Thoracic aorta (tissue), 2 donors: ENCODE measurements at regions not wholly inside any gene's neighbourhood (a gene's known extent, or its start where the extent isn't known, plus 50 kb on each side); places are given as distances from the start of the nearest gene placed in this dataset.

Source experiments
- ATAC-seq: fragments of 150-250 bp; one replicate; pipeline ENCODE4 v1.8.0; 2017; ENCODE audit warnings: low read depth; ENCODE audit not compliant: insufficient number of reproducible peaks, low FRiP score
- DNase-seq: peaks from one replicate; pipeline ENCODE4 v3.0.0-alpha.2; 2020; ENCODE audit warnings: low spot score
- H3K27ac ChIP-seq, 2 donors: fragments of 200-600 bp; sonication (generic); 1 replicate in 1 of 2; 2 replicates in 1 of 2; pipeline ENCODE4 v1.5.1; 2016; ENCODE audit warnings: mild to moderate bottlenecking in 2 of 2, moderate library complexity in 2 of 2
- H3K27me3 ChIP-seq: fragments of 200-600 bp; sonication (generic); replicated peaks from 2 replicates; pipeline ENCODE4 v1.6.0; 2016; ENCODE audit warnings: mild to moderate bottlenecking; ENCODE audit not compliant: insufficient read depth
- H3K36me3 ChIP-seq: fragments of 200-600 bp; sonication (generic); one replicate; pipeline ENCODE4 v1.5.1; 2016
- H3K4me1 ChIP-seq, 2 donors: fragments of 200-600 bp; sonication (generic); 1 replicate in 1 of 2; 2 replicates in 1 of 2; pipeline versions ENCODE4 v1.5.1 to v1.6.0; 2016; ENCODE audit warnings: low read depth in 2 of 2, mild to moderate bottlenecking in 1 of 2; ENCODE audit not compliant: control insufficient read depth in 1 of 2
- H3K4me3 ChIP-seq: fragments of 200-600 bp; sonication (generic); 2 replicates; pipeline ENCODE4 v1.5.1; 2016; ENCODE audit warnings: mild to moderate bottlenecking
- H3K9me3 ChIP-seq: fragments of 200-600 bp; sonication (generic); 2 replicates; pipeline ENCODE4 v1.5.1; 2016
- CTCF ChIP-seq: fragments of 200-600 bp; sonication (generic); IDR thresholded peaks from one replicate; pipeline ENCODE4 v1.5.1; 2019; ENCODE audit warnings: antibody characterized with exemption

GRCh38 chr20:3312940-3313682 is 74.1 kb upstream of the SLC4A11 start:
- no peak for DNase-seq
- Histone ChIP-seq H3K4me3 (no peak overlapping the region), H3K9me3 (no peaks in the 10 kb centered on the region), H3K27me3 (no peaks in the 10 kb centered on the region), H3K27ac (peak overlapping the region; percentile 2 to 42), H3K4me1 (peaks cover 3 to 23% of the 10 kb centered on the region in 2 donors), H3K36me3 (peaks cover 14% of the 10 kb centered on the region)
- TF ChIP-seq CTCF, result no peak
- ATAC-seq, result no peak

GRCh38 chr20:3311623-3312022 is 72.6 kb upstream of the SLC4A11 start:
- Histone ChIP-seq H3K9me3 (no peaks in the 10 kb centered on the region), H3K4me3 (no peak overlapping the region), H3K27me3 (no peaks in the 10 kb centered on the region), H3K4me1 (peaks cover 3 to 23% of the 10 kb centered on the region in 2 donors), H3K27ac (no peak overlapping the region), H3K36me3 (peaks cover 13% of the 10 kb centered on the region)
- DNase-seq, result no peak
- no peak for TF ChIP-seq CTCF
- no peak for ATAC-seq

GRCh38 chr20:3309226-3309625 is 70.2 kb upstream of the SLC4A11 start:
- Histone ChIP-seq H3K9me3 (no peaks in the 10 kb centered on the region), H3K36me3 (peaks cover 14% of the 10 kb centered on the region), H3K4me1 (peaks cover 3 to 13% of the 10 kb centered on the region in 2 donors), H3K27me3 (no peaks in the 10 kb centered on the region), H3K4me3 (no peak overlapping the region), H3K27ac (no peak overlapping the region)
- DNase-seq, result no peak
- ATAC-seq, result no peak
- TF ChIP-seq CTCF, result no peak

GRCh38 chr20:3307725-3308124 is 68.7 kb upstream of the SLC4A11 start:
- Histone ChIP-seq H3K9me3 (no peaks in the 10 kb centered on the region), H3K27ac (peak overlapping the region in 1 of 2 donors; percentile 6), H3K27me3 (no peaks in the 10 kb centered on the region), H3K36me3 (peaks cover 22% of the 10 kb centered on the region), H3K4me3 (no peak overlapping the region), H3K4me1 (no peaks in the 10 kb centered on the region)
- TF ChIP-seq CTCF, result no peak
- DNase-seq (no peak), ATAC-seq (no peak)

GRCh38 chr20:3307078-3307477 is 68.1 kb upstream of the SLC4A11 start:
- H3K9me3 ChIP-seq, result no peaks in the 10 kb centered on the region
- no peak for DNase-seq

More at GRCh38 chr20:3307078-3307477, 68.1 kb upstream of the SLC4A11 start:
- no peak for ATAC-seq
- no peak for TF ChIP-seq CTCF
- no peaks in the 10 kb centered on the region for H3K27me3 ChIP-seq
- no peaks in the 10 kb centered on the region for H3K4me1 ChIP-seq
- H3K4me3 ChIP-seq, result no peak overlapping the region
- H3K36me3 ChIP-seq, result peaks cover 27% of the 10 kb centered on the region
- H3K27ac ChIP-seq, result peak overlapping the region in 1 of 2 donors; percentile 6
